ENCODE measurements at regions not wholly inside any gene's neighbourhood (a gene's known extent, or its start where the extent isn't known, plus 50 kb on each side); places are given as distances from the start of the nearest gene placed in this dataset.

- DNase-seq (ENCODE audit: extremely low read depth, low read depth, low spot score): no peak
These were observed 121.9 kb upstream of the CD93 start for GRCh38 chr20:23207826-23208540.

- no peak for DNase-seq (ENCODE audit: extremely low read depth, low read depth, low spot score)
These were observed 120.9 kb upstream of the CD93 start for GRCh38 chr20:23206995-23207394.

DNA sequence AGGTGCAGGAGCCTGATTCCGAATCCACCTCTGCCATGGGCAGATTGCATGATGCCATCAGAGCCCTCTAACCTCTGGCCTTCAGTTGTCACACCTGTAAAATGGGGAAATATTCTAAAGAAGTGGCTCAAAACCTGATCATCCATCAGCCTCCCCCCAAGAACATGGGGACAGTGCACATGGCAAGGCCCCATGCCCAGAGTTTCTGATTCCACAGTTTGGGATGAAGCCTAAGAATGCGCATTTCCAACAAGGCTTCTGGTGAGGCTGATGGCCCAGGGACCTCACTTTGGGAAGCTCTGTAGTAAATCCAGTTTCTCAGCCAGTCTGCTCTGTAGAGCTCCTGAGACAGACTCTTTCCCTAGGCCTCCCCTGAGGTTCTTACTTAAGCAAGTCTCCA lies 119.9 kb upstream of the CD93 start:
- DNase-seq (ENCODE audit: extremely low read depth, low read depth, low spot score): no peak

DNA sequence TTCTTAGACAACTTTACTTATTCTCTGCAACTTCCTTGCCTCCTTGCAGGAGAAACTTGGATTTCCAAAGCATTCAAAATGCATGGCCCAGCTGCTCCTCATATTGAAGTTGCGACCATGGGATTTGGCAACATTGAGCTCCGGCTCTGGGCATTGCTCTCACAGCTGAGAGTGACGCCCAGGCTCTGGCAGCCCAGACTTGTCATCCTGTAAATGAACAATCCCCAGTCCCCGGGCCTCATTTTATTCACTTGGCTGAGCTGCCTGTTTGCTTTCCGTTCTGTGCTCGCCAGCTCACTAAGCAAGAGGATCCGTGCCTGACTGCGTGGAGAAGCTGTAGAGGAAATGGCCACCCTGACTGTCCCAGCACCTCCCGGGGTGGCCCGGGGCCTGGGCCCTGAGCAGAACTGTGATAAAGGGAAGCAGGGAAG lies 119.5 kb upstream of the CD93 start:
- no peak for DNase-seq (ENCODE audit: extremely low read depth, low read depth, low spot score)

- no peak for DNase-seq (ENCODE audit: extremely low read depth, low read depth, low spot score)
These were observed 119.1 kb upstream of the CD93 start for GRCh38 chr20:23205211-23205610.

- no peak for DNase-seq (ENCODE audit: extremely low read depth, low read depth, low spot score)
These were observed 118.0 kb upstream of the CD93 start for GRCh38 chr20:23203951-23204730.

- no peak for DNase-seq (ENCODE audit: extremely low read depth, low read depth, low spot score)
These were observed 117.2 kb upstream of the CD93 start for GRCh38 chr20:23203310-23203709.

DNA sequence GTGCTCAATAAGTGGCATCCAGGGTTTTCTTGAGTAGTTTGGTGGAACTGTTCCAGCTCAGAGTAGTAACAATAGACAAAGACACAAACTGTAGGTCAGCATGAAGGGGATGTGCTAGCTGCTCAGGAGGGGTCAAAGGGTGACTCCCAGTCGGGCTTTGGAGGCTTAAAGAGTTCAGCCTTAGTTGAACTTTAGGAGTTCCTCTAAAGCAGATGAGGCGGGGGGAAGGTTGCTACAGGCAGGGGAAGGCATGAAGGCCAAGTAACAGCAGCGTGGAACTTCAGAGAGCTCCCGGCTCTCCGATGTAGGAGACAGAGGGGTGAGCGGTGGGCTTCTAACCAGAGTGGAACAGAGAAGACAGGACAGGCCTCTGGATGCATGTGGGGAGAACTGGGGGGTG lies 115.5 kb upstream of the CD93 start:
- DNase-seq (ENCODE audit: extremely low read depth, low read depth, low spot score): no peak

GRCh38 chr20:23200914-23201313 lies 114.8 kb upstream of the CD93 start:
- DNase-seq (ENCODE audit: extremely low read depth, low read depth, low spot score): no peak

DNA sequence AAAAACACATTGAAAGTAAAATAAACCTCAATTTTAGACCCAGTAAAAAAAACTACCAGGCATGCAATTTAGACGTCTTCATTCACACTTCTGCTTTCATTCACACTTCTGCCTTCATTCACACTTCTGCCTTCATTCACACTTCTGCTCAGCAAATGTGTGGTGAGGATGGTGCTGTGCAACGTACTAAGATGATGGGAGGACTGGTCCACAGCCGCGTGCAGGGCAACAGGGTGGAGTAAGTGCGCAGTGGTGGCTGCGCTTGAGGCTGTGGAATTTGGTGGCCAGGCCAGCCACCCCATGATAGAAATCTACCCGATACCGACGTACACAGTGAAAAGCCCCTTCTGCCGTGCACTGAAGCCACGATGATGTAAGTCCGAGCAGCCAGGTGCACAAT lies 114.3 kb upstream of the CD93 start:
- no peak for DNase-seq (ENCODE audit: extremely low read depth, low read depth, low spot score)

DNA sequence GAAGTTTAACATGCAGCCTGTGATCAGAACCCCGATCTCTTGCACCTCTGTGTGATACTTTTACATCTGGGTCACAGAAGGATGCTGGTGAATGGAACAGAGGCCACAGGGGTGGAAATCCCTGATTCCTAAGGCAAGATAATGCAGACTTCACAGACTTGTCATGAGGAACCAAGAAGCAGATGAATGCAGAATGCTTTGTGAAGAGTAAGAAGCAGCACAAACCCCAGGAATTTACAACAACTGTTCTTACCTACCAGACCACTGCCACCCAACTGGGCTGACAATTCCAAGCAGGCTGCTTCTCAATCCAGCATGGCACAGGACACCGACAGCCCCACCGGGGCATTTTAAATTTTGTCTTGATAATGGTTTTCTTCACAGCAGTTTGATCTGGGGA lies 113.2 kb upstream of the CD93 start:
- DNase-seq (ENCODE audit: extremely low read depth, low read depth, low spot score): no peak

- DNase-seq (ENCODE audit: extremely low read depth, low read depth, low spot score): no peak
These were observed 112.7 kb upstream of the CD93 start for GRCh38 chr20:23198815-23199214.

GRCh38 chr20:23197836-23198235 lies 111.7 kb upstream of the CD93 start:
- DNase-seq (ENCODE audit: extremely low read depth, low read depth, low spot score): no peak

- DNase-seq (ENCODE audit: extremely low read depth, low read depth, low spot score): no peak
These were observed 109.5 kb upstream of the CD93 start for GRCh38 chr20:23195636-23196035.

DNA sequence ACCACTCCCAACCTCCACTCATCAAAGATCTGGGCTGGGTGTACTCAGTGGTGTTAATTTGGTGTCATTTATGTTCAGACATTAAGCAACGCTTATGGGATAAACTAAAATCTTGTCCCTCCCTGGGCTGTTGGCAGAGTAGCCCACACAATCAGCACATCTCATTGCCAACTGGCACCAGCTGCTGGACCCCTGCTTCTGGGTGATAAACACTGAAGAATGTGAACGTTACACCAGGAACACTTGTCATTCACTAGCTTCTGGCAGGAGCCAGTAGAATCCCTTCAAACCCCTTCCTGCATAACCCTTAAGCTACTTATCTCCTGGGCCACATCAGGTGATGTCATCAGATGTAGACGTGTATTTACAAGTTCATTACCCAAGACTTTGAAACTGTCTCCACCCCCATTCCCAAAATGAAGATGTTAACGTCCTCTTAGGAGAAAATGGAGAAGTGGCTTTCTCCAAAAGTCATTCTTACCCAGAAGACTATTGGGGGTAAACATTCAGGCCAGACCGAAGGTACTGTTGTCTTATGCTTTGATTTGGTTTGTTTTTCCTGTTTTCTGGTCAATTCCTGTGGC lies 107.8 kb upstream of the CD93 start:
- DNase-seq (ENCODE audit: extremely low read depth, low read depth, low spot score): no peak

DNA sequence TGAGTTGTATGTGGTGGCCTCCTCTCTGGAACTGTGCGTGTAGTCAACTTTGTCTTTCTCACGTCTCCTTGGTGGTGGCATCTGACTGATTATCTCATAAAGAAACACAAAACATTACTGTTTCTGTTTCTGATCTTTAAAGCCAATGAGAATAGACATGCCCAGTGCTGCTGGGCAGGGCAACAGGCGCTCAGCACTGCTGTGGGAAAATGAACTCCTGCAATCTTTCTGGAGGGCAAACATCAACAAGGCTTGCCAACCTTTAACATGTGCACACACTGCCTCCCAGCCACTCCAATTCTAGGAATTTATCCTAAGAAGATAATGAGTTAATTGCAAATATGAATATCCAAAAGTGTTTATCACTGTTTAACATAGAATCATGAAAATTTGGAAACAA lies 106.3 kb upstream of the CD93 start:
- DNase-seq (ENCODE audit: extremely low read depth, low read depth, low spot score): no peak

GRCh38 chr20:23190557-23190956 lies 104.4 kb upstream of the CD93 start:
- no peak for DNase-seq (ENCODE audit: extremely low read depth, low read depth, low spot score)

DNA sequence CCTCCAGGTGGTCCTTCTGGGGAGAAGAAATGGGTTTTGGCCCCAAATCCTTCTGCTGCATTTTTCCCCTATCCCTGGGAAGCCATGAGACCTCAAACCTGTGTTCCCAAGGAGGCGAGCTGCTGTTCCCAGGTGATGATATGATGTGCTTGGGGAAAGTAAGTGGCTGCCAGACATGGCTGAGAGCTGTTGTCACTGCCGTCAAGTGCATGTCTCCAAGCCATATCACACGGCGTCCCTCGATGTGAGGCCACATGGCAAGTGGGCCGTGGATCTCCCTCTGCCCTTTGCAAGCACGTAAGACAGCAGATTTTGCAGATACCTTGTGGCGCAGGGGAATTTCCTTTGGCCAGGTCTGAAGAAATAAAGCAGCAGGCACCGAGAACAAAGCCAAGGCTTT lies 103.7 kb upstream of the CD93 start:
- DNase-seq (ENCODE audit: extremely low read depth, low read depth, low spot score): no peak

- no peak for DNase-seq (ENCODE audit: extremely low read depth, low read depth, low spot score)
These were observed 103.2 kb upstream of the CD93 start for GRCh38 chr20:23189341-23189740.

DNA sequence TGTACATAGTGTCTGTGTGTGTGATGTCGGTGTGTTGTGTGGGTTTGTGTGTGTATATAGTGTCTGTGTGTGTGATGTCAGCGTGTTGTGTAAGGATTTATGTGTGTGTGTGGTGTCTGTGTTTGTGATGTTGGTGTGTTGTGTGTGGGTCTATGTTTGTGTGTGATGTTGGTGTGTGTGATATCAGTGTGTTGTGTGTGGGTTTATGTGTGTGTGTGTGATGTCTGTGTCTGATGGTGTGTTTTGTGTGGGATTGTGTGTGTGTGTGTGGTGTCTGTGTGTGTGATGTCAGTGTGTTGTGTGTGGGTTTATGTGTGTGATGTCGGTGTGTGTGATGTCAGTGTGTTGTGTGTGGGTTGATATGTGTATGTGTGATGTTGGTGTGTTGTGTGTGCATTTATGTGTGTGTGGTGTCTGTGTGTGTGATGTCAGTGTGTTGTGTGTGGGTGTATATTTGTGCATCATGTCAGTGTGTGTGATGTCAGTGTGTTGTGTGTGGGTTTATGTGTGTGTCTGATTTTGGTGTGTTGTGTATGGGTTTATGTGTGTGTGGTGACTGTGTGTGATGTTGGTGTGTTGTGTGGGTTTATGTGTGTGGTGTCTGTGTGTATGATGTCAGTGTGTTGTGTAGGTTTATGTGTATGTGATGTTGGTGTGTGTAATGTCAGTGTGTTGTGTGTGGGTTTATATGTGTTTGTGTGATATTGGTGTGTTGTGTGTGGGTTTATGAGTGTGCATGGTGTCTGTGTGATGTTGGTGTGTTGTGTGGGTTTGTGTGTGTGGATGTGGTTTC lies 102.4 kb upstream of the CD93 start:
- DNase-seq (ENCODE audit: extremely low read depth, low read depth, low spot score): no peak

- DNase-seq (ENCODE audit: extremely low read depth, low read depth, low spot score): no peak
These were observed 101.6 kb upstream of the CD93 start for GRCh38 chr20:23187751-23188150.
